ENCODE measurements at regions not wholly inside any gene's neighbourhood (a gene's known extent, or its start where the extent isn't known, plus 50 kb on each side); places are given as distances from the start of the nearest gene placed in this dataset.

GRCh38 chr14:99342204-99342603, 70.2 kb upstream of the BCL11B start:
- Histone ChIP-seq H3K36me3 (replicated peaks in 1 of 2; ENCODE audit: control insufficient read depth in 1 of 2, insufficient read depth in 2 of 2, low read length in 2 of 2) (no peaks in the 10 kb centered on the region), H3K79me2 (ENCODE audit: insufficient read depth, low read length) (no peaks in the 10 kb centered on the region), H3K4me2 (ENCODE audit: low read depth, low read length) (no peak overlapping the region), H2AFZ (ENCODE audit: low read length) (no peak overlapping the region), H3K9me3 (ENCODE audit: low read length) (no peaks in the 10 kb centered on the region), H3K4me1 (ENCODE audit: insufficient read depth, low read length) (peaks cover 13% of the 10 kb centered on the region), H3K9ac (ENCODE audit: insufficient read depth, low read depth, low read length) (no peak overlapping the region), H3K27ac (ENCODE audit: extremely low read length, insufficient read depth, low read length) (no peak overlapping the region), H3K4me3 (replicated peaks in 1 of 3; ENCODE audit: insufficient read depth in 1 of 3, low read depth in 2 of 3, low read length in 3 of 3) (no peak overlapping the region), H4K20me1 (ENCODE audit: insufficient read depth, low read length) (no peaks in the 10 kb centered on the region), H3K27me3 (ENCODE audit: control insufficient read depth in 1 of 2, insufficient read depth in 2 of 2, low read length in 2 of 2) (peaks cover 0 to 34% of the 10 kb centered on the region in 2 experiments; a peak in 2 of 5 replicates)
- WGBS (ENCODE audit: low lambda C conversion rate), result 35% methylated on average over 4 of the region's 6 CpGs
- intact Hi-C loops (cut with micrococcal nuclease; ENCODE audit: unreplicated experiment), result no loop called here
- BruUV-seq (replicated peaks), result no TSS peak
- ChIA-PET CTCF (ENCODE audit: low intra/inter-chr PET ratio, low total read pairs) (no interaction called here), POLR2A (no interaction called here)
- FAIRE-seq, result no peak
- no peak for ATAC-seq
- DNase-seq (ENCODE audit: low spot score), result no peak
- TF ChIP-seq ZFP37 (CRISPR knock-in tag; IDR thresholded peaks at IDR 0.05; ENCODE audit: borderline replicate concordance) (no peak), ZZZ3 (CRISPR knock-in tag; IDR thresholded peaks at IDR 0.05; ENCODE audit: borderline replicate concordance) (no peak), ZNF432 (CRISPR knock-in tag; IDR thresholded peaks at IDR 0.05; ENCODE audit: borderline replicate concordance) (no peak), HNRNPK (IDR thresholded peaks at IDR 0.05; ENCODE audit: low read depth, low read length, poor library complexity, severe bottlenecking) (no peak), NCOA1 (CRISPR knock-in tag; IDR thresholded peaks at IDR 0.05) (no peak), POLR2AphosphoS5 (IDR thresholded peaks at IDR 0.05; ENCODE audit: low read depth, low read length) (no peak), RXRB (CRISPR knock-in tag; IDR thresholded peaks at IDR 0.05; ENCODE audit: borderline replicate concordance) (no peak), NBN (conservative IDR thresholded peaks at IDR 0.05) (no peak), ZSCAN31 (CRISPR knock-in tag; IDR thresholded peaks at IDR 0.05; ENCODE audit: low read depth) (no peak), SALL2 (CRISPR knock-in tag; IDR thresholded peaks at IDR 0.05) (no peak)
- in situ Hi-C loops (cut with HindIII; ENCODE audit: extremely low pct_ligation_motif_present, low pct_unique_long_range_greater_than_20kb), result no loop called here

DNA sequence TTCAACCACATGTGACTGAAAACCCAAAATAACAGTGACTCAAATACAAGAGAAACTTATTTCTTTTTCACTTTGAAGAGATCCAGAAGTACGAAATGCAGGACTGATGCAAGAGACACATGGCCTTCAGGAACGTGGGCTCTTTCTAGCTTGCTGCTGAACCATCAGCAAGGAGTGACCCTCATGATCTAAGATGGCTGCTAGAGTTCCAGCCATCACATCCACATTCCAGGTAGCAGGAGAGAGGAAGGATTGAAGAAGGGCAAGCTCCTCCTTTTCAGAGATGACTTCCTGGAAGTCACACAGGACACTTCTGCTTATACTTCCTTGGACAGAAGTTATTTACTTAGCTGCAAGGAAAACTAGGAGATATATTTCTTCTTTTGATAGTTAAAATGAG, 67.6 kb upstream of the BCL11B start:
- Histone ChIP-seq H3K4me2 (ENCODE audit: low read depth, low read length) (no peak overlapping the region), H3K4me3 (replicated peaks in 1 of 3; ENCODE audit: insufficient read depth in 1 of 3, low read depth in 2 of 3, low read length in 3 of 3) (no peak overlapping the region), H3K36me3 (replicated peaks in 1 of 2; ENCODE audit: control insufficient read depth in 1 of 2, insufficient read depth in 2 of 2, low read length in 2 of 2) (no peaks in the 10 kb centered on the region), H3K79me2 (ENCODE audit: insufficient read depth, low read length) (no peaks in the 10 kb centered on the region), H3K4me1 (ENCODE audit: insufficient read depth, low read length) (no peaks in the 10 kb centered on the region), H2AFZ (ENCODE audit: low read length) (no peak overlapping the region), H3K27me3 (ENCODE audit: control insufficient read depth in 1 of 2, insufficient read depth in 2 of 2, low read length in 2 of 2) (peaks cover 0 to 27% of the 10 kb centered on the region in 2 experiments; a peak in 2 of 5 replicates), H3K9ac (ENCODE audit: insufficient read depth, low read depth, low read length) (no peak overlapping the region), H4K20me1 (ENCODE audit: insufficient read depth, low read length) (no peaks in the 10 kb centered on the region), H3K27ac (ENCODE audit: extremely low read length, insufficient read depth, low read length) (no peak overlapping the region), H3K9me3 (ENCODE audit: low read length) (no peaks in the 10 kb centered on the region)
- intact Hi-C loops (cut with micrococcal nuclease; ENCODE audit: unreplicated experiment) (no loop called here), in situ Hi-C loops (cut with HindIII; ENCODE audit: extremely low pct_ligation_motif_present, low pct_unique_long_range_greater_than_20kb) (no loop called here)
- ChIA-PET CTCF (ENCODE audit: low intra/inter-chr PET ratio, low total read pairs) (no interaction called here), POLR2A (no interaction called here)
- 0% methylated on average over 2 of the region's 2 CpGs for WGBS (ENCODE audit: low lambda C conversion rate)
- ATAC-seq (no peak), FAIRE-seq (no peak), DNase-seq (ENCODE audit: low spot score) (no peak)
- BruUV-seq (replicated peaks), result no TSS peak
- TF ChIP-seq ZNF607 (CRISPR knock-in tag; IDR thresholded peaks at IDR 0.05; ENCODE audit: borderline replicate concordance), result no peak
- TF ChIP-seq, protein P1, sequence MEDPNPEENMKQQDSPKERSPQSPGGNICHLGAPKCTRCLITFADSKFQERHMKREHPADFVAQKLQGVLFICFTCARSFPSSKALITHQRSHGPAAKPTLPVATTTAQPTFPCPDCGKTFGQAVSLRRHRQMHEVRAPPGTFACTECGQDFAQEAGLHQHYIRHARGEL (CRISPR knock-in tag; IDR thresholded peaks at IDR 0.05), result no peak
- TF ChIP-seq ZNF766 (CRISPR knock-in tag; IDR thresholded peaks at IDR 0.05; ENCODE audit: borderline replicate concordance), result no peak
- no peak for TF ChIP-seq PCBP1 (IDR thresholded peaks at IDR 0.05; ENCODE audit: borderline replicate concordance, low read depth, low read length)
- TF ChIP-seq ZNF547 (CRISPR knock-in tag; IDR thresholded peaks at IDR 0.05), result no peak
- TF ChIP-seq RXRA (CRISPR knock-in tag; IDR thresholded peaks at IDR 0.05), result no peak
- no peak for TF ChIP-seq MYNN (CRISPR knock-in tag; IDR thresholded peaks at IDR 0.05; ENCODE audit: low read depth)
- no peak for TF ChIP-seq MIXL1 (CRISPR knock-in tag; IDR thresholded peaks at IDR 0.05)
- TF ChIP-seq ZNF644 (CRISPR knock-in tag; IDR thresholded peaks at IDR 0.05; ENCODE audit: low read depth), result no peak
- TF ChIP-seq, protein P2, sequence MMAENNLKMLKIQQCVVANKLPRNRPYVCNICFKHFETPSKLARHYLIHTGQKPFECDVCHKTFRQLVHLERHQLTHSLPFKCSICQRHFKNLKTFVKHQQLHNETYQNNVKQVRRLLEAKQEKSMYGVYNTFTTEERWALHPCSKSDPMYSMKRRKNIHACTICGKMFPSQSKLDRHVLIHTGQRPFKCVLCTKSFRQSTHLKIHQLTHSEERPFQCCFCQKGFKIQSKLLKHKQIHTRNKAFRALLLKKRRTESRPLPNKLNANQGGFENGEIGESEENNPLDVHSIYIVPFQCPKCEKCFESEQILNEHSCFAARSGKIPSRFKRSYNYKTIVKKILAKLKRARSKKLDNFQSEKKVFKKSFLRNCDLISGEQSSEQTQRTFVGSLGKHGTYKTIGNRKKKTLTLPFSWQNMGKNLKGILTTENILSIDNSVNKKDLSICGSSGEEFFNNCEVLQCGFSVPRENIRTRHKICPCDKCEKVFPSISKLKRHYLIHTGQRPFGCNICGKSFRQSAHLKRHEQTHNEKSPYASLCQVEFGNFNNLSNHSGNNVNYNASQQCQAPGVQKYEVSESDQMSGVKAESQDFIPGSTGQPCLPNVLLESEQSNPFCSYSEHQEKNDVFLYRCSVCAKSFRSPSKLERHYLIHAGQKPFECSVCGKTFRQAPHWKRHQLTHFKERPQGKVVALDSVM (CRISPR knock-in tag; IDR thresholded peaks at IDR 0.05), result no peak

Data from HepG2 (cell line).